B cell (primary cell): ENCODE measurements at regions not wholly inside any gene's neighbourhood (a gene's known extent, or its start where the extent isn't known, plus 50 kb on each side); places are given as distances from the start of the nearest gene placed in this dataset.

Source experiments
- ATAC-seq: fragments of 200-7000 bp; cut with Tn5 transposase; one replicate; pipeline ENCODE4 v1.10.0; 2021; ENCODE audit warnings: low read depth, mild to moderate bottlenecking, moderate number of reproducible peaks, moderate library complexity
- CTCF ChIA-PET: fragments of 350-600 bp; sonication (Branson Sonifier 250); formaldehyde crosslinking; loops from one replicate; lab custom pipeline; 2021; ENCODE audit warnings: antibody characterized with exemption, inconsistent platforms; lab: Charles Lee
- POLR2A ChIA-PET: fragments of 350-600 bp; sonication (Branson Sonifier 250); formaldehyde crosslinking; loops from one replicate; lab custom pipeline; 2021; ENCODE audit warnings: antibody characterized with exemption; lab: Charles Lee
- DNase-seq: peaks from one replicate; pipeline ENCODE4 v3.0.0; 2013
- H2AFZ ChIP-seq: 2 replicates; pipeline ENCODE4 v1.6.1; 2012; ENCODE audit warnings: mild to moderate bottlenecking, low read depth, low read length; ENCODE audit not compliant: insufficient read depth, poor library complexity, severe bottlenecking
- H3K27ac ChIP-seq, 2 donors: 1 replicate in 1 of 2; 2 replicates in 1 of 2; pipeline ENCODE4 v1.5.1; 2012 to 2013; ENCODE audit warnings: low read length in 2 of 2, mild to moderate bottlenecking in 2 of 2, moderate library complexity in 1 of 2
- H3K27me3 ChIP-seq, 4 experiments: fragments of 200-600 bp in 1 of 4; sonication (generic) in 1 of 4; replicated peaks in 1 of 4; 1 replicate in 2 of 4; 2 replicates in 2 of 4; pipeline versions ENCODE4 v1.6.1 to v1.7.0; 2013 to 2016; ENCODE audit warnings: low read length in 3 of 4, mild to moderate bottlenecking in 2 of 4, mixed read lengths in 1 of 4, moderate library complexity in 1 of 4; ENCODE audit not compliant: insufficient read depth in 4 of 4, control insufficient read depth in 3 of 4; ENCODE audit errors: control extremely low read depth in 1 of 4
- H3K36me3 ChIP-seq, 2 experiments: replicated peaks in 1 of 2; 1 replicate in 1 of 2; 2 replicates in 1 of 2; pipeline versions ENCODE4 v1.6.1 to v1.7.1; 2013; ENCODE audit warnings: low read length in 1 of 2; ENCODE audit not compliant: insufficient read depth in 2 of 2, control insufficient read depth in 1 of 2; ENCODE audit errors: control extremely low read depth in 1 of 2, extremely low read depth in 1 of 2
- H3K4me1 ChIP-seq, 2 donors: fragments of 200-600 bp in 1 of 2; sonication (generic) in 1 of 2; 1 replicate in 1 of 2; 2 replicates in 1 of 2; pipeline versions ENCODE4 v1.5.1 to v1.6.1; 2013 to 2017; ENCODE audit warnings: low read length in 2 of 2; ENCODE audit not compliant: control insufficient read depth in 2 of 2, insufficient read depth in 2 of 2
- H3K4me2 ChIP-seq: replicated peaks from 2 replicates; pipeline ENCODE3; 2012; ENCODE audit warnings: mild to moderate bottlenecking, low read depth, low read length; ENCODE audit not compliant: poor library complexity, severe bottlenecking
- H3K4me3 ChIP-seq, 5 experiments: fragments of 200-600 bp in 1 of 5; sonication (generic) in 1 of 5; 1 replicate in 3 of 5; 2 replicates in 2 of 5; pipeline versions ENCODE4 v1.5.1 to v1.7.0; 2011 to 2016; ENCODE audit warnings: low read length in 4 of 5, mild to moderate bottlenecking in 4 of 5, low read depth in 2 of 5, control low read depth in 1 of 5, moderate library complexity in 1 of 5; ENCODE audit not compliant: insufficient read depth in 1 of 5; ENCODE audit errors: control extremely low read depth in 1 of 5, extremely low read depth in 1 of 5
- H3K79me2 ChIP-seq: fragments of 200-600 bp; sonication (generic); one replicate; pipeline ENCODE4 v1.6.0; 2016; ENCODE audit warnings: low read length; ENCODE audit not compliant: control insufficient read depth, insufficient read depth
- H3K9ac ChIP-seq: fragments of 200-600 bp; sonication (generic); 2 replicates; pipeline ENCODE4 v1.6.1; 2017; ENCODE audit warnings: mild to moderate bottlenecking, low read length, moderate library complexity
- H3K9me3 ChIP-seq, 3 donors: one replicate each; pipeline versions ENCODE4 v1.6.1 to v1.7.1; 2013; ENCODE audit warnings: low read length in 2 of 3; ENCODE audit not compliant: control insufficient read depth in 2 of 3, insufficient read depth in 1 of 3; ENCODE audit errors: control extremely low read depth in 1 of 3
- H4K20me1 ChIP-seq: 2 replicates; pipeline ENCODE4 v1.6.0; 2012; ENCODE audit warnings: mild to moderate bottlenecking, low read length; ENCODE audit not compliant: insufficient read depth, control insufficient read depth, poor library complexity, severe bottlenecking
- H3K27ac Mint-ChIP-seq: one replicate; pipeline ENCODE4 v1.8.0; 2021; ENCODE audit warnings: mixed read lengths
- H3K27me3 Mint-ChIP-seq: one replicate; pipeline ENCODE4 v1.8.0; 2021; ENCODE audit warnings: mixed read lengths
- H3K4me1 Mint-ChIP-seq: one replicate; pipeline ENCODE4 v1.8.0; 2021; ENCODE audit warnings: mixed read lengths
- H3K4me3 Mint-ChIP-seq: one replicate; pipeline ENCODE4 v1.8.0; 2021; ENCODE audit warnings: mixed read lengths
- H3K9me3 Mint-ChIP-seq: one replicate; pipeline ENCODE4 v1.8.0; 2022; ENCODE audit warnings: mixed read lengths; ENCODE audit not compliant: insufficient read depth
- EZH2 ChIP-seq: IDR thresholded peaks from 2 replicates; pipeline ENCODE4 v1.6.1; 2012; ENCODE audit warnings: borderline replicate concordance, low read depth, mild to moderate bottlenecking, moderate library complexity, low read length; ENCODE audit not compliant: insufficient read depth, poor library complexity, severe bottlenecking
- WGBS: methylation state at CpG from one replicate; pipeline ENCODE4 v1.1.5; 2013; ENCODE audit warnings: missing lambda C conversion rate; ENCODE audit not compliant: insufficient coverage; 5-methylcytosine and 5-hydroxymethylcytosine counted together
- intact Hi-C: fragments of 100-400 bp; cut with micrococcal nuclease; formaldehyde crosslinking; loops from one replicate; pipeline ENCODE4 v1.10.0; 2022
- TF ChIP-seq, protein P1 (sequence below): fragments of 200-600 bp; IDR thresholded peaks from one replicate; pipeline ENCODE4 v1.8.0; 2022; ENCODE audit warnings: antibody characterized with exemption, mild to moderate bottlenecking

DNA sequence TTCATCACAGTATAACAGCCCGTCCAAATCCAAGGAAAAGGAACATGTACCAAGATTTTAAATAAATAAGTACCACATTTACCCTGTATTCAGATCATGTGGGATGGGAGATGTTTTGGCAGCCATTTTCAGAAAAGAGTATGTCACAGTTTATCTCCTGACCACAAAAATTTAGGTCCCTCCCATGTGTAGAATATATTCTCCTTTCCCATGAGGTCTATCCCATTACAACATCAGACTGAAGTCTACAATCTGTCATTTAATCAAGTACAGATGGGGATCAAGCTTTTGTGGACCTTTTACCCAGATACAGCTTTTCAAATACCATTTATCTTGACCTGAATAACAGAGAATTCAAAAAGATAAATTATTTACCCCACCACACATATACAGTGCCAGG, 444.5 kb downstream of the PLOD2 start:
- no peaks in the 10 kb centered on the region for H3K79me2 ChIP-seq
- WGBS: no CpG with 5 or more reads among the region's 1 CpG
- intact Hi-C loops: no loop called here
- DNase-seq (no peak), ATAC-seq (no peak)
- no peaks in the 10 kb centered on the region for H3K27me3 ChIP-seq
- no peak overlapping the region for H2AFZ ChIP-seq
- H3K4me3 Mint-ChIP-seq: no peak overlapping the region
- no peak overlapping the region for H3K27ac ChIP-seq
- no peak overlapping the region for H3K4me3 ChIP-seq
- no peaks in the 10 kb centered on the region for H3K36me3 ChIP-seq
- no peaks in the 10 kb centered on the region for H3K9me3 ChIP-seq
- H4K20me1 ChIP-seq: no peaks in the 10 kb centered on the region
- H3K4me1 Mint-ChIP-seq: no peaks in the 10 kb centered on the region
- H3K4me2 ChIP-seq: no peak overlapping the region
- CTCF ChIA-PET: no interaction called here
- no peak for TF ChIP-seq EZH2
- TF ChIP-seq, protein P1, sequence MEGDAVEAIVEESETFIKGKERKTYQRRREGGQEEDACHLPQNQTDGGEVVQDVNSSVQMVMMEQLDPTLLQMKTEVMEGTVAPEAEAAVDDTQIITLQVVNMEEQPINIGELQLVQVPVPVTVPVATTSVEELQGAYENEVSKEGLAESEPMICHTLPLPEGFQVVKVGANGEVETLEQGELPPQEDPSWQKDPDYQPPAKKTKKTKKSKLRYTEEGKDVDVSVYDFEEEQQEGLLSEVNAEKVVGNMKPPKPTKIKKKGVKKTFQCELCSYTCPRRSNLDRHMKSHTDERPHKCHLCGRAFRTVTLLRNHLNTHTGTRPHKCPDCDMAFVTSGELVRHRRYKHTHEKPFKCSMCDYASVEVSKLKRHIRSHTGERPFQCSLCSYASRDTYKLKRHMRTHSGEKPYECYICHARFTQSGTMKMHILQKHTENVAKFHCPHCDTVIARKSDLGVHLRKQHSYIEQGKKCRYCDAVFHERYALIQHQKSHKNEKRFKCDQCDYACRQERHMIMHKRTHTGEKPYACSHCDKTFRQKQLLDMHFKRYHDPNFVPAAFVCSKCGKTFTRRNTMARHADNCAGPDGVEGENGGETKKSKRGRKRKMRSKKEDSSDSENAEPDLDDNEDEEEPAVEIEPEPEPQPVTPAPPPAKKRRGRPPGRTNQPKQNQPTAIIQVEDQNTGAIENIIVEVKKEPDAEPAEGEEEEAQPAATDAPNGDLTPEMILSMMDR: no peak
- no peak overlapping the region for H3K27ac Mint-ChIP-seq
- peaks cover 3% of the 10 kb centered on the region for H3K9me3 Mint-ChIP-seq
- no peak overlapping the region for H3K9ac ChIP-seq
- POLR2A ChIA-PET: no interaction called here
- no peaks in the 10 kb centered on the region for H3K4me1 ChIP-seq
- H3K27me3 Mint-ChIP-seq: no peaks in the 10 kb centered on the region

DNA sequence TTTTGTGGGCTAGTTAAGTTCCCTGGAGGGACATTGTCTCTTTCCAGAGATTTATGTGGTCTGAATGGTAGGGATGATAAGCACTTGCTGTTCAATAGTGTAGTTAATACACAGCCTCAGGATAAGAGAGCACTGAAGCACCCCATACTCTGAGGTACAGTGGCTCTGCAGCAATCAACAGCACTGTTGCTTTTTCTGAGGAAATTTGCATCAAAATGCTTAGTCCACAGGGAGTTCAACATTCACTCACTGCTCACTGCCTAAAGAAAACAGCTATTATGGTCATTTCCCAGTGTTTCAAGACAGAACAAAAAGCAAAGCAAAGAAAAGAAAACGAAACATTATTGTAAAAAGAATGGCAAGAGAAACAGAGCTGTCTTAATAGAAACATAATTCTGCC, 441.9 kb downstream of the PLOD2 start:
- no peak overlapping the region for H3K4me3 Mint-ChIP-seq
- CTCF ChIA-PET: no interaction called here
- POLR2A ChIA-PET: no interaction called here
- TF ChIP-seq, protein P1: no peak
- no peak for TF ChIP-seq EZH2
- WGBS: no CpG with 5 or more reads among the region's 1 CpG
- Histone ChIP-seq H3K4me1 (no peaks in the 10 kb centered on the region), H3K27me3 (no peaks in the 10 kb centered on the region), H3K79me2 (no peaks in the 10 kb centered on the region), H3K9me3 (no peaks in the 10 kb centered on the region), H3K27ac (no peak overlapping the region), H3K4me3 (no peak overlapping the region), H3K4me2 (no peak overlapping the region), H2AFZ (no peak overlapping the region), H4K20me1 (no peaks in the 10 kb centered on the region), H3K36me3 (no peaks in the 10 kb centered on the region), H3K9ac (no peak overlapping the region)
- no peak for ATAC-seq
- H3K27ac Mint-ChIP-seq: no peak overlapping the region
- intact Hi-C loops: no loop called here
- no peaks in the 10 kb centered on the region for H3K9me3 Mint-ChIP-seq
- DNase-seq: no peak
- no peaks in the 10 kb centered on the region for H3K4me1 Mint-ChIP-seq
- H3K27me3 Mint-ChIP-seq: no peaks in the 10 kb centered on the region
